Endodermal cell (in vitro differentiated cells): ENCODE measurements at regions not wholly inside any gene's neighbourhood (a gene's known extent, or its start where the extent isn't known, plus 50 kb on each side); places are given as distances from the start of the nearest gene placed in this dataset.
A peak's percentile ranks its signal among the peaks of the same experiment; 100 is the strongest.

Experiments used
- DNase-seq: peaks from one replicate; pipeline ENCODE4 v3.0.0-alpha.2; 2017
- H3K27ac ChIP-seq: 2 replicates; pipeline ENCODE4 v1.5.1; 2013; ENCODE audit warnings: mild to moderate bottlenecking, low read depth, low read length, moderate library complexity
- H3K27me3 ChIP-seq: 2 replicates; pipeline ENCODE4 v1.6.1; 2013; ENCODE audit warnings: mild to moderate bottlenecking, low read length, moderate library complexity; ENCODE audit not compliant: insufficient read depth, control insufficient read depth, poor library complexity, severe bottlenecking
- H3K36me3 ChIP-seq: 2 replicates; pipeline ENCODE4 v1.7.0; 2013; ENCODE audit warnings: mild to moderate bottlenecking, low read length, moderate library complexity; ENCODE audit not compliant: control insufficient read depth, insufficient read depth
- H3K4me1 ChIP-seq: one replicate; pipeline ENCODE4 v1.7.0; 2013; ENCODE audit warnings: low read length; ENCODE audit not compliant: control insufficient read depth, insufficient read depth
- H3K4me3 ChIP-seq: 2 replicates; pipeline ENCODE4 v1.5.1; 2013; ENCODE audit warnings: mild to moderate bottlenecking, low read length, moderate library complexity
- H3K9ac ChIP-seq: 2 replicates; pipeline ENCODE4 v1.6.1; 2013; ENCODE audit warnings: mild to moderate bottlenecking, low read length, moderate library complexity; ENCODE audit not compliant: poor library complexity, severe bottlenecking; ENCODE audit errors: extremely low read depth
- H3K9me3 ChIP-seq: 2 replicates; pipeline ENCODE4 v1.6.1; 2013; ENCODE audit warnings: mild to moderate bottlenecking, low read length, moderate library complexity; ENCODE audit not compliant: control insufficient read depth
- H3K27ac Mint-ChIP-seq: 2 replicates; pipeline ENCODE4 v1.8.0; 2020; ENCODE audit warnings: mixed read lengths
- H3K27me3 Mint-ChIP-seq: 2 replicates; pipeline ENCODE4 v1.8.0; 2021; ENCODE audit warnings: mild to moderate bottlenecking, mixed read lengths; ENCODE audit not compliant: insufficient read depth
- H3K36me3 Mint-ChIP-seq: 2 replicates; pipeline ENCODE4 v1.8.0; 2020; ENCODE audit warnings: low read depth, mixed read lengths
- H3K4me1 Mint-ChIP-seq: 2 replicates; pipeline ENCODE4 v1.8.0; 2020; ENCODE audit warnings: mixed read lengths
- H3K4me3 Mint-ChIP-seq: 2 replicates; pipeline ENCODE4 v1.8.0; 2020; ENCODE audit warnings: mild to moderate bottlenecking, moderate library complexity, mixed read lengths
- H3K9me3 Mint-ChIP-seq: 2 replicates; pipeline ENCODE4 v1.8.0; 2020; ENCODE audit warnings: mild to moderate bottlenecking, mixed read lengths
- WGBS, 2 experiments: methylation state at CpG; one replicate each; pipeline versions ENCODE4 v1.1.5 to v1.1.7; 2013; ENCODE audit warnings: missing lambda C conversion rate in 2 of 2, mixed read lengths in 1 of 2; ENCODE audit not compliant: insufficient coverage in 1 of 2, insufficient read length in 1 of 2; 5-methylcytosine and 5-hydroxymethylcytosine counted together
- TF ChIP-seq, protein P1 (sequence below): fragments of 200-600 bp; sonication (generic); conservative IDR thresholded peaks from 2 replicates; pipeline ENCODE4 v1.5.0; 2021; ENCODE audit warnings: antibody characterized with exemption, mild to moderate bottlenecking

- DNase-seq = no peak
- peaks cover 5% of the 10 kb centered on the region for H3K4me1 Mint-ChIP-seq
- peaks cover 11% of the 10 kb centered on the region for H3K9me3 Mint-ChIP-seq
- no peak overlapping the region for H3K4me3 Mint-ChIP-seq
- H3K36me3 Mint-ChIP-seq = no peaks in the 10 kb centered on the region
- Histone ChIP-seq H3K36me3 (no peaks in the 10 kb centered on the region), H3K9ac (no peak overlapping the region), H3K4me1 (peaks cover 4% of the 10 kb centered on the region), H3K9me3 (no peaks in the 10 kb centered on the region), H3K27ac (no peak overlapping the region), H3K27me3 (no peaks in the 10 kb centered on the region), H3K4me3 (no peak overlapping the region)
- TF ChIP-seq, protein P1, sequence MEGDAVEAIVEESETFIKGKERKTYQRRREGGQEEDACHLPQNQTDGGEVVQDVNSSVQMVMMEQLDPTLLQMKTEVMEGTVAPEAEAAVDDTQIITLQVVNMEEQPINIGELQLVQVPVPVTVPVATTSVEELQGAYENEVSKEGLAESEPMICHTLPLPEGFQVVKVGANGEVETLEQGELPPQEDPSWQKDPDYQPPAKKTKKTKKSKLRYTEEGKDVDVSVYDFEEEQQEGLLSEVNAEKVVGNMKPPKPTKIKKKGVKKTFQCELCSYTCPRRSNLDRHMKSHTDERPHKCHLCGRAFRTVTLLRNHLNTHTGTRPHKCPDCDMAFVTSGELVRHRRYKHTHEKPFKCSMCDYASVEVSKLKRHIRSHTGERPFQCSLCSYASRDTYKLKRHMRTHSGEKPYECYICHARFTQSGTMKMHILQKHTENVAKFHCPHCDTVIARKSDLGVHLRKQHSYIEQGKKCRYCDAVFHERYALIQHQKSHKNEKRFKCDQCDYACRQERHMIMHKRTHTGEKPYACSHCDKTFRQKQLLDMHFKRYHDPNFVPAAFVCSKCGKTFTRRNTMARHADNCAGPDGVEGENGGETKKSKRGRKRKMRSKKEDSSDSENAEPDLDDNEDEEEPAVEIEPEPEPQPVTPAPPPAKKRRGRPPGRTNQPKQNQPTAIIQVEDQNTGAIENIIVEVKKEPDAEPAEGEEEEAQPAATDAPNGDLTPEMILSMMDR = no peak
- H3K27me3 Mint-ChIP-seq = peaks cover 7% of the 10 kb centered on the region
- H3K27ac Mint-ChIP-seq = no peak overlapping the region
- 86 to 96% methylated on average over 1 of the region's 1 CpG for WGBS, 2 experiments
These were observed 85.3 kb upstream of the MBIP start for GRCh38 chr14:36405589-36406274.

- TF ChIP-seq, protein P1 = no peak
- WGBS, 2 experiments = 83 to 96% methylated on average over 2 of the region's 2 CpGs
These were observed 82.4 kb upstream of the MBIP start for GRCh38 chr14:36402867-36403266.

DNA sequence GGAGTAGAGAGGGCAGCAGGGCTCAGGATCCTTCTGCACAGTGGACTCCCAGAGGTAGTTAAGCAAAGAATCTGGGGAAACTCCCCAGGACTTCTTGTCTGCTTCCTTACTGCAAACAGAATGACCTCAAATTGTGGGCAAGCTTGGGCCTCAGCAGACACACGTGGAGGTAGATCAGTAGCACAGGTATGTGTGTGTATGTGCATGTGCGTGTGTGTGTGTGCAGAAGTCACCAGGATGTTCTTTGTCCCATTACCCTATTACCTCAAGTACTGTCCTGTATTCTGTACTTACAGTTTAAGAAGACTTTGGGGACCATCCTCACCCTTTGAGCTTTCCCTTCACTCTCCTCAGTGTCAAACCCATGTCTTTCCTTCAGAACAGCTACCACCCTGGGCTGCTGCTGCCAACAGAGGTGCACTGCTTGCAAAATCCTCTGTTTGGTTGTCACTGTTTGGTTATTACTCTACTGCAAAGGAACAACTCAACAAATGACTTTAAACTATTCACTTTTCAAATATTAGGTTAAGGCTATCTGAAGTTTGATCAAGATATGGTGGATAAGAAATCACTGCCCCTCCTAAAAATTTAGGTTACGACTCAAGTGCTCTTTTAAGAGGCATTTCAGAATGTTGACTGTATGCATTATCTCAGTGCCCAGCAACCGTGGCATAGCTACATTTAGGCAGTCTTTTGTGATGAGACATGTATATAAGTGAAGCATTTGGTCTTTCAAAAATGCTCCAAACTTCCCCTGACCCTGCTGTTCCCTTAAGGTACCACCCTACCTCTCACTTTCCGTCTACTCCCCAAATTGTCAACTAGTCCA, 78.2 kb upstream of the MBIP start:
- DNase-seq = no peak
- TF ChIP-seq, protein P1 = no peak
- Histone ChIP-seq H3K27me3 (peaks cover 6% of the 10 kb centered on the region), H3K9ac (no peak overlapping the region), H3K36me3 (no peaks in the 10 kb centered on the region), H3K4me3 (no peak overlapping the region), H3K9me3 (peaks cover 5% of the 10 kb centered on the region), H3K27ac (no peak overlapping the region), H3K4me1 (peaks cover 4% of the 10 kb centered on the region)
- no peaks in the 10 kb centered on the region for H3K36me3 Mint-ChIP-seq
- peaks cover 5% of the 10 kb centered on the region for H3K4me1 Mint-ChIP-seq
- peaks cover 7% of the 10 kb centered on the region for H3K9me3 Mint-ChIP-seq
- no peak overlapping the region for H3K27ac Mint-ChIP-seq
- H3K27me3 Mint-ChIP-seq = peaks cover 12% of the 10 kb centered on the region
- WGBS, 2 experiments = 89 to 90% methylated on average over 3 to 4 of the region's 5 CpGs
- H3K4me3 Mint-ChIP-seq = no peak overlapping the region

More at GRCh38 chr14:36402867-36403266, 82.4 kb upstream of the MBIP start:
- no peaks in the 10 kb centered on the region for H3K27me3 ChIP-seq
- no peak overlapping the region for H3K27ac Mint-ChIP-seq
- H3K9me3 ChIP-seq = no peaks in the 10 kb centered on the region
- no peak overlapping the region for H3K4me3 ChIP-seq
- no peaks in the 10 kb centered on the region for H3K36me3 Mint-ChIP-seq
- no peak overlapping the region for H3K9ac ChIP-seq
- H3K4me1 Mint-ChIP-seq = peaks cover 5% of the 10 kb centered on the region
- H3K9me3 Mint-ChIP-seq = no peaks in the 10 kb centered on the region
- peaks cover 4% of the 10 kb centered on the region for H3K4me1 ChIP-seq
- H3K27me3 Mint-ChIP-seq = peaks cover 4% of the 10 kb centered on the region
- H3K4me3 Mint-ChIP-seq = no peak overlapping the region
- no peaks in the 10 kb centered on the region for H3K36me3 ChIP-seq
- no peak overlapping the region for H3K27ac ChIP-seq
- peak; percentile 50 for DNase-seq
